Fibroblast of lung (primary cell): ENCODE measurements at regions not wholly inside any gene's neighbourhood (a gene's known extent, or its start where the extent isn't known, plus 50 kb on each side); places are given as distances from the start of the nearest gene placed in this dataset.

Source experiments
- EZH2 ChIP-seq: IDR thresholded peaks from 2 replicates; pipeline ENCODE4 v1.5.1; 2012; ENCODE audit warnings: low read length, control low read depth, mild to moderate bottlenecking; ENCODE audit errors: missing control alignments
- TF ChIP-seq, protein P1 (sequence below), 2 donors: IDR thresholded peaks in 1 of 2; conservative IDR thresholded peaks in 1 of 2; 1 replicate in 1 of 2; 2 replicates in 1 of 2; pipeline ENCODE4 v1.5.1; 2011 to 2012; ENCODE audit warnings: low read length in 2 of 2, control low read depth in 1 of 2, inconsistent platforms in 1 of 2, low read depth in 1 of 2, mild to moderate bottlenecking in 1 of 2

DNA sequence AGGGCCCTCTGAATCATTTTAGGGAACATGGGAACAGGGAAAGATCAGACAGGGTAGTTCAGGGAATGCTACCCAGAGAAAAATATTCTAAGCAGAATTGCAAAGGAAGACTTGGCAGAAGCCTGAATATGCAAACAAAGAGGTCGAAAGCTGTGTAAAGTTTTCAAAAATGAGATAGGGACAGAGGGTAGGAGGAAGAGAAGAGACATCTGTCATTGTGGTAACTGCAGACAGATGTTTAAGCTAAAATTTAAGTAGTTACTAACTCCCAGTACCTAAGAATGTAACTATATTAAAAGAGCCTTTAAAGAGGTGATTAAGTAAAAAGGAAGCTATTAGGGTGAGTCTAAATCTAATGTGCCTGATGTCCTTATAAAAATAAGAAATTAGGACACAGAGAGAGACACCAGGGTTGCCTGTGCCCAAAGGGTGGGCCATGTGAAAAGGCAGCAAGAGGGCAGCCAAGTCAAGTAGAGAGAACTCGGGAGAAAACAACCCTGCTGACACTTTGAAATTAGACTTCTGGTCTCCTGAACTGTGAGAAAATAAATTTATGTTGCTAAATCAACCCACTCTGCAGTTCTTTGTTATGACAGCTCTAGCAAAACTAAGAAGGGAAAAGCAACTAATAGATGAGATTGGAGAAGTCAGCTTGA lies 1647.4 kb upstream of the C9orf72 start:
- TF ChIP-seq EZH2: no peak
- TF ChIP-seq, protein P1, sequence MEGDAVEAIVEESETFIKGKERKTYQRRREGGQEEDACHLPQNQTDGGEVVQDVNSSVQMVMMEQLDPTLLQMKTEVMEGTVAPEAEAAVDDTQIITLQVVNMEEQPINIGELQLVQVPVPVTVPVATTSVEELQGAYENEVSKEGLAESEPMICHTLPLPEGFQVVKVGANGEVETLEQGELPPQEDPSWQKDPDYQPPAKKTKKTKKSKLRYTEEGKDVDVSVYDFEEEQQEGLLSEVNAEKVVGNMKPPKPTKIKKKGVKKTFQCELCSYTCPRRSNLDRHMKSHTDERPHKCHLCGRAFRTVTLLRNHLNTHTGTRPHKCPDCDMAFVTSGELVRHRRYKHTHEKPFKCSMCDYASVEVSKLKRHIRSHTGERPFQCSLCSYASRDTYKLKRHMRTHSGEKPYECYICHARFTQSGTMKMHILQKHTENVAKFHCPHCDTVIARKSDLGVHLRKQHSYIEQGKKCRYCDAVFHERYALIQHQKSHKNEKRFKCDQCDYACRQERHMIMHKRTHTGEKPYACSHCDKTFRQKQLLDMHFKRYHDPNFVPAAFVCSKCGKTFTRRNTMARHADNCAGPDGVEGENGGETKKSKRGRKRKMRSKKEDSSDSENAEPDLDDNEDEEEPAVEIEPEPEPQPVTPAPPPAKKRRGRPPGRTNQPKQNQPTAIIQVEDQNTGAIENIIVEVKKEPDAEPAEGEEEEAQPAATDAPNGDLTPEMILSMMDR (conservative IDR thresholded peaks at IDR 0.05 in 1 of 2, IDR thresholded peaks at IDR 0.05 in 1 of 2; ENCODE audit: low read depth in 1 of 2, low read length in 2 of 2): no peak
